Type B pancreatic cell (in vitro differentiated cells): ENCODE measurements at regions not wholly inside any gene's neighbourhood (a gene's known extent, or its start where the extent isn't known, plus 50 kb on each side); places are given as distances from the start of the nearest gene placed in this dataset.

Experiments used
- DNase-seq: peaks from one replicate; pipeline ENCODE4 v3.0.0; 2021; ENCODE audit warnings: mixed read lengths; ENCODE audit not compliant: unreplicated experiment; ENCODE audit errors: extremely low spot score
- H3K27ac Mint-ChIP-seq: 2 replicates; pipeline ENCODE4 v1.8.0; 2021; ENCODE audit warnings: mild to moderate bottlenecking, mixed read lengths
- H3K27me3 Mint-ChIP-seq: 2 replicates; pipeline ENCODE4 v1.8.0; 2021; ENCODE audit warnings: mixed read lengths
- H3K36me3 Mint-ChIP-seq: 2 replicates; pipeline ENCODE4 v1.8.0; 2021; ENCODE audit warnings: mixed read lengths
- H3K4me1 Mint-ChIP-seq: one replicate; pipeline ENCODE4 v1.8.0; 2021; ENCODE audit warnings: mixed read lengths; ENCODE audit not compliant: unreplicated experiment
- H3K4me3 Mint-ChIP-seq: 2 replicates; pipeline ENCODE4 v1.8.0; 2021; ENCODE audit warnings: mild to moderate bottlenecking, mixed read lengths
- H3K9me3 Mint-ChIP-seq: 2 replicates; pipeline ENCODE4 v1.8.0; 2021; ENCODE audit warnings: mixed read lengths
- TF ChIP-seq, protein P1 (sequence below): fragments of 200-600 bp; sonication (generic); conservative IDR thresholded peaks from 2 replicates; pipeline ENCODE4 v1.5.0; 2021; ENCODE audit warnings: antibody characterized with exemption, mild to moderate bottlenecking

DNA sequence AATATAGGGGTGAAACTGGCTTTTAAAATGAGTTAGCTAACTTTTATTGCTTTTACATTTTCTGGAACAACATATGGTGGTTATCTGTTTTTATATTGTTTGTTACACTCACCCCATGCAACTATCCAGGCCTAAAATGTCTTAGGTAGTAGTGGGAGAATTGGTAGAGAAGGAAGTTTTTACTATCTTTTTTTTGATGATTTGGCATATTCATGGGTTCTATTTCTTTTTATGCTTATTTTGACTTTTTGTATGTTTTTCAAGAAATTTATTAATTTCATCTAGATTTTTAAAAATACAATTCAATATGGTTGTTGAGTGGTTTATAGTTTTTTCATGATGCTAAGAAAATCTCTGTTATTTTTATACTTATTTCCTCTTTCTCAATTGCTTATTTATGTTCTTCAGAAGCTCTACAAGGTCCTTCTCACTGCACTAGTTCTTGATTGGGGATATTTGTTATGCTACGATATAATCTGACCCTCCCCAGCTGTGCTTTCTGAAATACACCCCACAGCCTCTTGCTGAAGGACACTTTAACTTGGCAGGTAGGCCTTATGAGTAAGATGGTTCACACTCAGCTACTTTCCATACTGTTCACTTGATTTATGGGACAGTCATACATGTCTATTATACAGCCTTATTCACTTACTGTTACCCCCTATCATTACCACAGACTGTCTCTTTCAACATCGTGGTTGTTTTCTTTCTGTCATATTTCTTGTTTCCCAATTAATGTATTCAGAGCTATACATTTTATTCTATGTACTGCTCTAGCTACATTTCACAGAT lies 431.2 kb downstream of the METTL15 start:
- TF ChIP-seq, protein P1, sequence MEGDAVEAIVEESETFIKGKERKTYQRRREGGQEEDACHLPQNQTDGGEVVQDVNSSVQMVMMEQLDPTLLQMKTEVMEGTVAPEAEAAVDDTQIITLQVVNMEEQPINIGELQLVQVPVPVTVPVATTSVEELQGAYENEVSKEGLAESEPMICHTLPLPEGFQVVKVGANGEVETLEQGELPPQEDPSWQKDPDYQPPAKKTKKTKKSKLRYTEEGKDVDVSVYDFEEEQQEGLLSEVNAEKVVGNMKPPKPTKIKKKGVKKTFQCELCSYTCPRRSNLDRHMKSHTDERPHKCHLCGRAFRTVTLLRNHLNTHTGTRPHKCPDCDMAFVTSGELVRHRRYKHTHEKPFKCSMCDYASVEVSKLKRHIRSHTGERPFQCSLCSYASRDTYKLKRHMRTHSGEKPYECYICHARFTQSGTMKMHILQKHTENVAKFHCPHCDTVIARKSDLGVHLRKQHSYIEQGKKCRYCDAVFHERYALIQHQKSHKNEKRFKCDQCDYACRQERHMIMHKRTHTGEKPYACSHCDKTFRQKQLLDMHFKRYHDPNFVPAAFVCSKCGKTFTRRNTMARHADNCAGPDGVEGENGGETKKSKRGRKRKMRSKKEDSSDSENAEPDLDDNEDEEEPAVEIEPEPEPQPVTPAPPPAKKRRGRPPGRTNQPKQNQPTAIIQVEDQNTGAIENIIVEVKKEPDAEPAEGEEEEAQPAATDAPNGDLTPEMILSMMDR = no peak
- peaks cover 9% of the 10 kb centered on the region for H3K36me3 Mint-ChIP-seq
- no peak overlapping the region for H3K27ac Mint-ChIP-seq
- no peaks in the 10 kb centered on the region for H3K27me3 Mint-ChIP-seq
- peaks cover 12% of the 10 kb centered on the region for H3K9me3 Mint-ChIP-seq
- no peak overlapping the region for H3K4me3 Mint-ChIP-seq
- peaks cover 5% of the 10 kb centered on the region for H3K4me1 Mint-ChIP-seq
- DNase-seq = no peak

DNA sequence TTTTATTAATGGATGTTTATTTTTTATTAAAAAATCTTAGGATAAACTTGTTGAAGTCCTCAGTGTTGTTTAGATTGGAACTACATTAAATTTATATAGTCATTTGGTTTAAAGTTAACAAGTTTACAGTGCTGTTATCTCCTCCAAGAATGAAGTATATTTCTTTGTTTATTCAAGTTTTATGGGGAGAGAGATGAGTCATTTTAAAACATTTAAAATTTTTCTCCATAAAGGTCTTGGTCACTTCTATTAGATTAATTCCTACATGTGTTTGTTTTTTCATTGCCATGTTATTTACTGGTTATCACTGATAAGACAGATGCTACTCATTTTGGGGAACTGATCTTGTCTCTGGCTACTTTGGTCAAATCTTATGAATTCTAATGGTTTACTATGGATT lies 429.6 kb downstream of the METTL15 start:
- no peak overlapping the region for H3K27ac Mint-ChIP-seq
- DNase-seq = no peak
- H3K9me3 Mint-ChIP-seq = peaks cover 12% of the 10 kb centered on the region
- H3K27me3 Mint-ChIP-seq = no peaks in the 10 kb centered on the region
- no peak overlapping the region for H3K4me3 Mint-ChIP-seq
- H3K36me3 Mint-ChIP-seq = peaks cover 9% of the 10 kb centered on the region
- TF ChIP-seq, protein P1 = no peak
- peaks cover 5% of the 10 kb centered on the region for H3K4me1 Mint-ChIP-seq

DNA sequence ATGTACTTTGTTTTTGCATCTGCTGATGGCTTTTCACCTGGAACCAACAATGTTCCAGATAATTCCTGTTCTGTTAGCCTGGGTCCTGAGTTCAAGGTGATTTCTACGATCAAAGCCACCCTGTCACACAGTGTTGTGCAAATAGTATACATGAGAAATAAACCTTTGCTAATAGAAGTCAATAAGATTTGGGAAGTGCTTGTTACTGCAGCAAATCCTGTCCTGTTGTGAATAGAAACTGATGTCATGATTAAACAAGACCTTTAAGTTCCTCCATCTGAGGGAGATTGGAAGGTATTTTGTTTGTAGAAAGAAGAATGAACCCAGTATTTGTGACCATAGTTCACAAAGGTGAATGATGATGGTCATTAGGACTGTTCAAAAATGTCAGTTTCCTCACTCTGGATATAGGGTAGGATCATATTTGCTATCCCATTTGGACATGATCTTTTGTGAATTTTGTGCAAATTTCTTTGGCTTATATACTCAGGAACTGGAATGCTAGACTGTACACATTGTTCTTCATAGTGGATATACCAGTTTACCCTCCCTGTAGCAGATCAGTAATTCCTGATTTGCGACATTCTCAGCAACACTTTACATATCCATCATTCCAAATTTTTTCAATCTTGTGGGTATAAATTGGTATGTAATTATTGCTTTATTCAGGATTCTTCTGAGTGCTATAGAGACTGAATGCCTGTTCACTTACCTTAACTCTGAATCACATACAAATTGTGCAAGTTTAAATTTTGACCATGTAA lies 428.5 kb downstream of the METTL15 start:
- Mint-ChIP-seq H3K27me3 (no peaks in the 10 kb centered on the region), H3K4me3 (peak overlapping the region; percentile 46), H3K4me1 (no peaks in the 10 kb centered on the region), H3K27ac (peak overlapping the region; percentile 92), H3K36me3 (peaks cover 9% of the 10 kb centered on the region), H3K9me3 (peaks cover 12% of the 10 kb centered on the region)
- DNase-seq = no peak
- TF ChIP-seq, protein P1 = no peak

DNA sequence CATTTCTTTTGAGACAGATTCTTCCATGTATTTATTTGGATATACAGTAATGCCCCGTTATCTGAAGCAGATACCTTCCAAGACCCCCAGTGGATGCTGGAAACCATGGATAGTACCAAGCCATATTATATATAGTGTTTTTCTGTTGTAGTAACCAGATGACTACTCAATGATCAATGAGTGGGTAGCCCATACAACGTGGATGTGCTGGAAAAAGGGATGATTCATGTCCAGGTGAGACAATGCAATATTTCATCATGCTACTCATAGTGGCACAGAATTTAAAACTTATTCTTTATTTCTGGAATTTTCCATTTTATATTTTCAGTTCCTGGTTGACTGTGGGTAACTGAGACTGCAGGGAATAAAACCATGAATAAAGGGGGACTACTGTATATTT lies 427.5 kb downstream of the METTL15 start:
- TF ChIP-seq, protein P1 = no peak
- H3K4me3 Mint-ChIP-seq = no peak overlapping the region
- DNase-seq = no peak
- H3K36me3 Mint-ChIP-seq = peaks cover 9% of the 10 kb centered on the region
- H3K27ac Mint-ChIP-seq = no peak overlapping the region
- no peaks in the 10 kb centered on the region for H3K27me3 Mint-ChIP-seq
- H3K4me1 Mint-ChIP-seq = no peaks in the 10 kb centered on the region
- H3K9me3 Mint-ChIP-seq = peaks cover 12% of the 10 kb centered on the region

DNA sequence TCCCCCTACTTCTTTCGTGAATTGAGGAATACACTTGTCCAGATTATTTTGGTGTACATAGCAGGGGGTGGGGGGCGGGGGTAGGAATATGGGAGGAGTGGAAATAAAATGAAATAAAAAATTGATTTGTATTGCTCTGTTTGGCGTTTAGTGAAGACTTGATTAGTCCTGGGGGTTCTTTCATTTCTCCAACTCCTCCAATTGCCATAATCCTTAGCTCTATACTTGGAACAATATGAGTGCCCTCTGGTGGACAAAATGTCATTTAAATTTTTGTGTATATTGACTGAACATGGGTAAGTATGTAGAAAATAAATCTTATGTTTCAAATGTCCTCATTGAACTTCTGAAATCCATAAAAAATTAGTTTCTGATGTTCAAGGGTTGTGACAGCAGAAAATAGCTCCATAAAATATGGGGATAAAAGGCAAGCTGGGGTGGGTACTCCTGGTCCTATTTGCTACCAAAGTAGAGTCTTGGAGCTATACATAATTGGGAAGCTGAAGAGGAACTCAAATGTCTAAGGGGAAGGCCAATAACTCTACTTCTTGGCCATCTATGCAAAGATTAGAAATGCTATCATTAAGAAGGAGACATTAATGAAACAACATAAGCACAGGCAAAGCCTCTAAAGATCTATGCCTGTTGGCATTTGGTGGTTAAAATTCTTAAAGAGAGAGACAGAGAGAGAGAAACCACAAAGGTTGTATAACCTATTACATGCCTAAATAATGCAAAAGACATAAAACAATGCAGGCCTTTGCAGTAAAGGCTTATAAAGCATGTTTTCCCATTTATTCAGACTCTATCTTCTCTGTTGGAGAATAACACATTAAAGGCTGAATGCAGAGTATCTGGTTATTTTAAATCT lies 421.6 kb downstream of the METTL15 start:
- Mint-ChIP-seq H3K4me1 (no peaks in the 10 kb centered on the region), H3K36me3 (peaks cover 3% of the 10 kb centered on the region), H3K4me3 (no peak overlapping the region), H3K27ac (no peak overlapping the region), H3K9me3 (peaks cover 11% of the 10 kb centered on the region), H3K27me3 (no peaks in the 10 kb centered on the region)
- DNase-seq = no peak
- TF ChIP-seq, protein P1 = peak; percentile 76
